Pons (tissue), 1 donor: ENCODE measurements at regions not wholly inside any gene's neighbourhood (a gene's known extent, or its start where the extent isn't known, plus 50 kb on each side); places are given as distances from the start of the nearest gene placed in this dataset.

Source experiments
- DNase-seq: peaks from one replicate; pipeline ENCODE4 v3.0.0-alpha.2; 2016; ENCODE audit warnings: low spot score

- no peak for DNase-seq
Observed at GRCh38 chr2:166560022-166560421, 66.0 kb upstream of the SCN7A start.

DNA sequence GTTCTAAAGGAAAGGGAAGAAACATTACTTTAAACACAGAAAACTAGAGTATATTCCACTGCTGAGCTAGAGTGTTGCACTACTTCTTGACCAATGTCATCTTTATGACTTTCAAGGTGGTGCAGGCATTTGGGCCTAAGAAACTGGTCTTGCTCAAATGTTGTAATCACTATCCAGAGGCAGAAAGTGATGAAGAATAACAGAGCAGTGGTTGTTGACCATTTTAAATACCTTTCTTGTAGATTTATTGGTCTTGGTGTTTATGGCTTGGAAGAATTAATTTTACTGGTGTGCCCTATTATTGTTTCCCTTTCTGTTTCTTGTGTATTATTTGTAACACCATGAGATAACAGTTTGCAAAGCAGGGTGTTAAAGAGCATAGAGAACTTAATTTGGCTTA, 56.9 kb upstream of the SCN7A start:
- no peak for DNase-seq

- DNase-seq, result no peak
Observed at GRCh38 chr2:166545473-166545872, 51.4 kb upstream of the SCN7A start.
